ENCODE measurements at regions not wholly inside any gene's neighbourhood (a gene's known extent, or its start where the extent isn't known, plus 50 kb on each side); places are given as distances from the start of the nearest gene placed in this dataset.
"Not testable (repeated sequence)": the region's sequence is repeated elsewhere in the genome, so short reads cannot be mapped to it uniquely, and the experiment has no call there.

GRCh38 chr21:38039841-38040240 lies 123.6 kb upstream of the KCNJ6 start:
- DNase-seq (ENCODE audit: low read depth, low spot score), result no peak

GRCh38 chr21:38041493-38041892 lies 125.2 kb upstream of the KCNJ6 start:
- no peak for DNase-seq (ENCODE audit: low read depth, low spot score)

GRCh38 chr21:38042246-38042645 lies 126.0 kb upstream of the KCNJ6 start:
- no peak for DNase-seq (ENCODE audit: low read depth, low spot score)

- no peak for DNase-seq (ENCODE audit: low read depth, low spot score)
Measured at GRCh38 chr21:38048167-38048566, 131.9 kb upstream of the KCNJ6 start.

GRCh38 chr21:38054334-38054733 lies 138.1 kb upstream of the KCNJ6 start:
- no peak for DNase-seq (ENCODE audit: low read depth, low spot score)

- no peak for DNase-seq (ENCODE audit: low read depth, low spot score)
Measured at GRCh38 chr21:38056481-38056880, 140.2 kb upstream of the KCNJ6 start.

GRCh38 chr21:38057626-38058025 lies 141.4 kb upstream of the KCNJ6 start:
- DNase-seq (ENCODE audit: low read depth, low spot score), result no peak

- DNase-seq (ENCODE audit: low read depth, low spot score), result no peak
Measured at GRCh38 chr21:38060533-38060932, 144.3 kb upstream of the KCNJ6 start.

- DNase-seq (ENCODE audit: low read depth, low spot score), result no peak
Measured at GRCh38 chr21:38067086-38067739, 151.0 kb upstream of the KCNJ6 start.

- DNase-seq (ENCODE audit: low read depth, low spot score), result no peak
Measured at GRCh38 chr21:38072489-38072888, 156.2 kb upstream of the KCNJ6 start.

- no peak for DNase-seq (ENCODE audit: low read depth, low spot score)
Measured at GRCh38 chr21:38075833-38076587, 159.8 kb upstream of the KCNJ6 start.

- no peak for DNase-seq (ENCODE audit: low read depth, low spot score)
Measured at GRCh38 chr21:38077569-38077968, 161.3 kb upstream of the KCNJ6 start.

- no peak for DNase-seq (ENCODE audit: low read depth, low spot score)
Measured at GRCh38 chr21:38080888-38081287, 164.6 kb upstream of the KCNJ6 start.

- DNase-seq (ENCODE audit: low read depth, low spot score), result no peak
Measured at GRCh38 chr21:38081708-38082107, 165.5 kb upstream of the KCNJ6 start.

GRCh38 chr21:38082936-38083485 lies 166.8 kb upstream of the KCNJ6 start:
- DNase-seq (ENCODE audit: low read depth, low spot score), result no peak

- no peak for DNase-seq (ENCODE audit: low read depth, low spot score)
Measured at GRCh38 chr21:38083535-38083934, 167.3 kb upstream of the KCNJ6 start.

GRCh38 chr21:38086580-38086979 lies 170.2 kb upstream of the KCNJ15 start:
- DNase-seq (ENCODE audit: low read depth, low spot score), result no peak

- DNase-seq (ENCODE audit: low read depth, low spot score), result no peak
Measured at GRCh38 chr21:38088916-38089762, 167.7 kb upstream of the KCNJ15 start.

- DNase-seq (ENCODE audit: low read depth, low spot score), result no peak
Measured at GRCh38 chr21:38089763-38090046, 167.1 kb upstream of the KCNJ15 start.

GRCh38 chr21:38091061-38091460 lies 165.7 kb upstream of the KCNJ15 start:
- not testable (repeated sequence) for DNase-seq (ENCODE audit: low read depth, low spot score)

GRCh38 chr21:38092051-38092450 lies 164.7 kb upstream of the KCNJ15 start:
- no peak for DNase-seq (ENCODE audit: low read depth, low spot score)

GRCh38 chr21:38095220-38095619 lies 161.6 kb upstream of the KCNJ15 start:
- DNase-seq (ENCODE audit: low read depth, low spot score), result no peak

All from activated naive CD8-positive, alpha-beta T cell treated with anti-CD3 and anti-CD28 coated beads, Interleukin-2, amount 50 U/mL, for 16 hours (primary cell).